GM21526 (cell line): ENCODE measurements at regions not wholly inside any gene's neighbourhood (a gene's known extent, or its start where the extent isn't known, plus 50 kb on each side); places are given as distances from the start of the nearest gene placed in this dataset.
A peak's percentile ranks its signal among the peaks of the same experiment; 100 is the strongest.

Experiments used
- ATAC-seq: cut with Tn5 transposase; IDR thresholded peaks from one replicate; pipeline ENCODE4 v1.9.1; 2021; ENCODE audit warnings: moderate library complexity; ENCODE audit not compliant: unreplicated experiment, low FRiP score

- no peak for ATAC-seq
Measured at GRCh38 chr13:39159393-39159792, 121.1 kb downstream of the NHLRC3 start.

GRCh38 chr13:39159846-39160370 is 121.7 kb downstream of the NHLRC3 start:
- ATAC-seq, result no peak

- no peak for ATAC-seq
Measured at GRCh38 chr13:39167018-39167417, 128.8 kb downstream of the NHLRC3 start.

- no peak for ATAC-seq
Measured at GRCh38 chr13:39170711-39171110, 132.5 kb downstream of the NHLRC3 start.

GRCh38 chr13:39185326-39185725 is 147.1 kb downstream of the NHLRC3 start:
- no peak for ATAC-seq

GRCh38 chr13:39186205-39186875 is 148.1 kb downstream of the NHLRC3 start:
- no peak for ATAC-seq

- no peak for ATAC-seq
Measured at GRCh38 chr13:39189778-39190177, 151.5 kb downstream of the NHLRC3 start.

- ATAC-seq, result peak; percentile 66
Measured at GRCh38 chr13:39196965-39197646, 158.8 kb downstream of the NHLRC3 start.

GRCh38 chr13:39197647-39198007 is 159.4 kb downstream of the NHLRC3 start:
- peak; percentile 24 for ATAC-seq

- no peak for ATAC-seq
Measured at GRCh38 chr13:39200249-39200910, 162.1 kb downstream of the NHLRC3 start.

- no peak for ATAC-seq
Measured at GRCh38 chr13:39201180-39201579, 162.9 kb downstream of the NHLRC3 start.

GRCh38 chr13:39202746-39203145 is 164.5 kb downstream of the NHLRC3 start:
- ATAC-seq, result no peak

- no peak for ATAC-seq
Measured at GRCh38 chr13:39208636-39209035, 170.4 kb downstream of the NHLRC3 start.

GRCh38 chr13:39209731-39210531 is 171.7 kb downstream of the NHLRC3 start:
- no peak for ATAC-seq

- no peak for ATAC-seq
Measured at GRCh38 chr13:39210961-39211534, 172.8 kb downstream of the NHLRC3 start.

GRCh38 chr13:39215971-39216370 is 177.7 kb downstream of the NHLRC3 start:
- no peak for ATAC-seq

GRCh38 chr13:39217471-39217870 is 179.2 kb downstream of the NHLRC3 start:
- ATAC-seq, result no peak

GRCh38 chr13:39224671-39225240 is 186.5 kb downstream of the NHLRC3 start:
- ATAC-seq, result no peak

- ATAC-seq, result no peak
Measured at GRCh38 chr13:39225860-39226259, 187.6 kb downstream of the NHLRC3 start.

GRCh38 chr13:39226359-39226758 is 188.1 kb downstream of the NHLRC3 start:
- ATAC-seq, result no peak
